ENCODE measurements at regions not wholly inside any gene's neighbourhood (a gene's known extent, or its start where the extent isn't known, plus 50 kb on each side); places are given as distances from the start of the nearest gene placed in this dataset.

DNA sequence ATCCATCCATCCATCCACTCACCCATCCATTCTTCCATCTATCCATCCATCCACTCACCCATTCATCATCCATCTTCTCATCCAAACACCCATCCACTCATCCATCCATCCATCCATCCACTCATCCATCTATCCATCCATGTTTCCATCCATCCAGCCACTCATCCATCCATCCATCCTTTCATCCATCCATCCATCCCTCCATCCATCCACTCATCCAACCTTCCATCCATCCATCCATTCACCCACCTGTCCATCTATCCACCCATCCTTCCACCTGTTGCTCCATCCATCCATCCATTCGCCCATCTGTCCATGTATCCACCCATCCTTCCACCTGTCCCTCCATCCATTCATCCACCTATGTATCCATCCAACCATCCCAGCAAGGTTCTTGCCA is 378.4 kb upstream of the PFKP start:
- no peak for DNase-seq

DNA sequence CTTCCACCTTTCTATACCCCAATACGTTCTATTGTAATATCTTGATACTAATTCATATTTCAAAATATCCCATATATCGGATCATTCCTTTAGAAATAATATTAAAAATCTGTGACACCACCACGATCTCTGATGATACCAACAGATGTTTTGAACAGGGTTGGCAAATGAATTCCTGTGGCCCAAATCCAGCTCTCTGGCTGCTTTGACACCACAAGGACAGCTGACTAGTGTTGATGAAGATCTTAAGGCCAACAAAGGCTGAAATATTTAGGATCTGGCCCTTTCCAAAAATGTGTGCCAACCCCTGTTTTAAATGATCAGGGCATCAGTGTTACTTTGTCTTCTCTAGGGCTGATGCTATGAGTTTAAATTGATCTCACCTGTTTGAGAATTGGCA is 380.7 kb upstream of the PFKP start:
- DNase-seq, result no peak

DNA sequence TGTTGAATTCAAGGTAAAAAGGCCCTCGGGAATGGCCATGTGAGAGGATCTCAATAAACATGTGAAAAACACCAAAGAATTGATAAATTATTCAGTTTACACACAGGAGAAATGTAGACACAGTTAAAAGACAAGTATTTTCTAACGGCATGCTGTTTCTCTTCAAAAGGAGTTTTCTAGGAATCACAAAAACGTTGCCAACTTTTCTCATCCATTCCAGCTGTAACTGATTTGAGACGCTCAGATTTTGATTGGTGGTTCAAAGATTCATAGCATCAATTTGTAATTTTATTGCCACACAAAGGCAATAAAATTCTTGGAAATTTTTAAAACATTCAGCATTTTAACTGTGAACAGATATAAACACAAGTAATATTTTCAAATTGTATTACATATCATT is 384.9 kb upstream of the PFKP start:
- DNase-seq, result no peak

DNA sequence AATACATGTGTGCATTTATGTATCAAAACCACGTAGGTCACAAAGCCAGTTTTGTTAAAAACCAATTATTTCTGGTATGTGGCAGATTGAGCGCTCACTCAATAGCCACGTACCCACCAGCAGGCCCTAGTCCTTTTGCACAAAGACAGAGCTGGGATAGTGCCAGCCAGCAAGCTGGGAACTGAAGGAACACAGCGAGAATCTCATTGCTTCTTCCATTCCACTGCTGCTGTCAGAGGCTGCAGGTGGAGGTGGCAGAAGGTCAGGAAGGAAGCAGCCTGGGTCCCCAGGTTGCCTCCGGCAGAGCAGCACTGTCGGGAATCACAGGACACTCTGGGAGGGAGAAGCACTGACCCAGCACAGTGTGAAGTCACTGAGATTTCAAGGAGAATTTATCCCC is 385.5 kb upstream of the PFKP start:
- no peak for DNase-seq

DNA sequence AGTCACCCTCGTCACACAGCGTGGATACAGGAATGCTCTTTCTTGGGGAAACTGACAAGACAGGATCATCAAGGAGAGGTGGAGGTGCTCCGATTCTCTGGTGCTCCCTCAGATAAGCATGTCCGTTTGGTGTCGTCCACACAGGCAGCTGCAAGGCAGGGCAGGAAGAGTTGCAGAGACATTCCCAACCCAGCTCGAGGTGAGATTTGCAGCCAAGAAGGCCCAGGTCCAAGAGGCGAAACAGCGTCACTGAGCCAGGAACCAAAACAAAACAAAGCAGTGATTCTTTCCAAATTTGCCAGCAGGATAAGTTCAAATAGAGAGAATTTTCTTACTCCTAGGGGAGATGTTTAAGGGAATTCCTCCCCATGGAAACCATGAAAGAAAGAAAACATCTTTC is 386.5 kb upstream of the PFKP start:
- no peak for DNase-seq

DNA sequence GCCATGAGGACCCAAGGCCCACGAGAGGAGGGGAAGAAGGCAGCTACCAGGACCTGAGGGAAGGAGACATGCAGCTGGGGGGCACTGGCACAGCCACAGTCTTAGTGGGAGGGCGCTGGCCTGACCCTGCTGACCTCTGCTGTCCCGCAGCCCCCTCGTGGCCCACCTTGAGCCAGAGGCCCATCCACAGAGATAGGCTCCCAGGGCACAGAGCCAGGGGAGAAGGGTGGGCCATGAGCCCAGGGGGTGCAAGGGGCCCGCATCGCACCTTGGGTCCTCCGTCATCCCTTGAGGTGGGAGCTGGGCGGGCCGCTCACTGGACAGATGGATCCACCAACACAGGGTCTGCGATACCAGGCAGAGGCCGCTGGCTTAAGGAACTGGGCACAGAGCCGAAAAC is 387.7 kb upstream of the PFKP start:
- DNase-seq, result no peak

GRCh38 chr10:2676455-2676854 is 390.9 kb upstream of the PFKP start:
- no peak for DNase-seq

DNA sequence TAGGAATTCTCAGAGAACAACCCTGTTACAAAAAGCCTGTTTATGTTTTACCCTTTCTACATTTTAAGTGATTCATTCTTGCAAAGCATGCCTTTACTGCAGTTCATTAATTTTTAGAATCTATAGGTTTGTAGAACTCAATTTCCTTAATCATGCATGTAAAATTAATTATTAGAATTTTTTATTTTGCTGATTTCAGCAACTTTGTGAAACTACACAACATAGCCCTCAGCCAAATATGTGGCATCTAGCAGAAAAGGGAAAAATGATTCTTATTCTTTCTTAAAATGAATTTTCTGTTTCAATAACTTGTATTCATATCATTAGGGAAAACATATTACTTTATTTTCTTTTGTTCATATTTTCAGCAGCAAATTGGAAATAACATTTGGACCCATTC is 392.9 kb upstream of the PFKP start:
- DNase-seq, result no peak

DNA sequence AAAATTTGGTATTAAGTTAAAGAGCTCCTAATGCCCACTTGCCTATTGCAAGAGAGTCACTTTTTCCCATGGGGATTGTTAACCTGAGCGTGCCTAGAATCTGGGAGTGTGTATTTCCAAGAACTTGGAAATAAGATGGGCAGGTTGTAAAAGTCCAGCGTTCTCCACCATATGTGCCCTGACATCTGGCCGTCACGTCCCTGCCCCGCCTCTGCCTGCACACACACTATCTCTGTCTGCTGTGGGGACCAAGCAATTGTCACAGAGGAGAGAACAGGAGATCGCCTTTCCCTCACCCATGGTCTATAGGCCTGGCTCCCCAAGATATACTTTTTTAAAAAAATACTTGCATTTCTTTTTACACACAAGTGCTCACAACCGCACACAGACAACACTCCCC is 396.5 kb upstream of the PFKP start:
- DNase-seq, result no peak

DNA sequence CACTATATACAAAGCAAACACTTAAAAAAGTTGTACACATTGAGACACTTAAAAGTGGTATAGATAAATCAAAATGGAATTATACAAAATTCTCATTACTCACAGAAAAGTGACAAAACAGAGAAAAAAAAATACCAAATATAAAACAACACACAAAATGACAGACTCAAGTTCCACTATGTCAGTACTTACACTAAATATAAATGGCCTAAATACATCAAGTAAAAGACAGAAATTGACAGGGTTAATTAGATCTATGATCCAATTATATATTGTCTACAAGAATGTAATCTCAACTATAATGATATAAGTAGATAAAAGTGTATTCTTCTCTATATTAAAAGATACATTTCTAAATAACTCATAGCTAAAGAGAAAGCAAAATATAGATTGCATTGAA is 401.6 kb upstream of the PFKP start:
- no peak for DNase-seq

DNA sequence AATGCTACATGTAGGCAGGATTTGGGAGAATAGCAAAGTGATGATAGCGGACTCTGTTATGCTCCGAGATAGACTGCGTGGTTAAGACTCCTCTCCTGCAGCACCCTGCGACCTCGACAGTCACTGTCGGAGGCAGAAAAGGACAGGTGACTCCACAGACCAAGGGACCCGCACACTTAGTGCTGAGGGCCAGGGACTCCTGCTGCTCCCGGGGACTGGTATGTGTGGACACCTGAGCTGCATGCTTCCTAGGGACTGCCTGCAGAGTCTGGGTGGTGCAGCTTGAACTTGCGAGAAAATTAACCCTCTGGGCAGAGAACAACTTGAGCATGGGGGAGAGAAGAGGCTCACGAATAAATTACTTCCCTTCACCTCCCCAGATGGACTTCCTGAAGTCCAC is 407.1 kb upstream of the PFKP start:
- no peak for DNase-seq

- DNase-seq, result no peak
Observed at GRCh38 chr10:2659660-2660209, 407.6 kb upstream of the PFKP start.

DNA sequence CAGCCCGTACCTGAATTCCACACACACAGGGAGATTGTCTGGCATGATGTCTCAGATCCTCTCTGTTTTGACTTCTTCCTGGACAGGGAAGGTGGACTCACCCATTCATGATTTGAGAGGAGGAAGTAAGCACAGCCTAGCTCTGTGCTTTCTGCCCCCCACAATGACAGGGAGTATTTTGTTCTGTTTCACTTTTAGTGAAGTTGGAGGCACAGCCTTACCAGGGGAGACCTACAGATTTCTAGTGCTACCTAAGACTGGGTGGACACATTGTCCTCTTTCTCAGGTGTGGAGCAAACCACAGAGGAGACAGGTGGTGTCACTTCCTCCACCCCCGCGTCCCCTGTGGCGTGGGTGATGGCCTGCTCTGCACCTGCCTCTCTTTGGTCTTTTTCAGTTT is 408.6 kb upstream of the PFKP start:
- DNase-seq, result no peak

DNA sequence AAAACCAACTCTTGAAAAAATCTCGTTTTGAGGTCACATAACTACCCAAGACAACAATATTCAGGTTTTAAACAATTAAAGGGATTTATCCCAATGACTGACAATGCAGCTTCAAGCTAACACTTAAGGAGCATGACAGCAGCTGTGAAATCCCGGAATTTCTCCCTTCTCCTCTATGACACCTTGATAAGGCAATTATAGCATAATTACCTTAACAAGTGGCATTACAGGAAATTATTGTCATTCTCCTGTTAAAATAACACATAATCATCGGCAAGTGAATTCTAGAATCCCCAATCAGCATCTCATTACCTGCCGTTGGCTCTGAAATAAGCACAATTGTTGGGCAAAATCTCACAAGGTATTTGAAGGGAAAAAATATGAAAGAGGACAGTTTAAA is 417.0 kb upstream of the PFKP start:
- DNase-seq, result no peak

DNA sequence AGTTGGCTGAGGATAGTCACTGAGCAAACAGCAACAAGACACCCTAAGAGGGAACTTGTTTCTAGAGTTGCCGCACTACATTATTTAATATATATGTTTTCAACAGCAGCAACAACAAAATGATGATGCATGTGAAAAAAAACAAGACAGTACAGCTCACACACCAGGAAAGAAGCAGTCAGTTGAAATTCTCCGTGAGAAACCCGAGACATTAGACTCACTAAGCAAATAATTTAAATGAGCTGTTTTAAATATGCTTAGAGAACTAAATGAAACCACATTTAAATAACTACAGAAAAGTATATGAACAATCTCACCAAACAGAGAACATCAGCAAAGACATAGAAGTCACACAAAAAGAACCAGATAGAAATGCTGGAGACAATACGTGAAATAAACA is 426.3 kb upstream of the PFKP start:
- no peak for DNase-seq

DNA sequence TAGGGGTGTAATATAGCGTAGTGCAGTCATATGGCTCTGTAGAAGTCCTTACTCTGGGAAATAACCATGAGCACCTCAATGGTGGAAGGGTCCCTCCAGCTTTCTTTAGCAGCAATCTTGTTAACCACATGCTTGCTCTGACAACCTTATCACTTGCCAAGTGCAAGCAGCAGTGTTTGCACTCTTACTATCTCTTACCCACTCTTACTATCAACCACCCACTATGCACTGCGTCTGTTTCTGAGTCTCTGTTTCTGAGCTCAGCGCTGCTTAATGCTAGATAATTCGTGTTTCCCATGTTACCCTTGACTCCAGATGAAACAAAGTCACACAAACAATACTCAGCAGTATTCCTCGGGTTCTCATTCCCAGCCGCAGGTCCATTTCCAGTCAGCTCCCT is 433.7 kb upstream of the PFKP start:
- no peak for DNase-seq

DNA sequence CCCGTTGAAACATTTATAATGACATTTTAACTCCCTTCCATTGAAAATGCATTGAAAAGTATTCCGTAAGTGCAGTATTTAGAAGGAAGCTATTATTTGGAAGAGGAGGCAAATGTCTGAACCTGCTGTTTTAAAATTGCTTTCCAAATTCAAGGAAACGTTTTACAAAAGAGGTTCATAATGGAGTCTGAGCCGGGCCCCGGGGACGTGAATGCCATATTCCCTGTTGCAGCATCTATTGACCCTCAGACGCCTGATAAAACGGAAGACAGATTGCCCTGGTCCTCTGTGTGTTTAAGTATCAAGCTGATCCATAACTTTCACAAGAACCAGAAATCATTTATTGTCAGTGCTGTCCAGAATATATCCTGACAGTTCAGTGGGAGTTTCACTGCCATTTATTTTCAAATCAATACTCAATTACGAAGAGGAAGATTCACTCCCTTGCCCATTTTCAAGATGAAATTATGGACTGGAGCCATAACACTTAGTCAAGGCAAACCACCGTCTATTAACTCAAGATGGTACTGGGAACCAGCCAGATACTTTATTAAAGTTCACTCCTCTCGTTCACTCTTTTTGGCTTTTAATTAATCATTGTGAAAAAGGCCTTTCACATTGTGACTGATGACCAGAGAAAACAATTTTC is 435.7 kb upstream of the PFKP start:
- DNase-seq, result no peak

DNA sequence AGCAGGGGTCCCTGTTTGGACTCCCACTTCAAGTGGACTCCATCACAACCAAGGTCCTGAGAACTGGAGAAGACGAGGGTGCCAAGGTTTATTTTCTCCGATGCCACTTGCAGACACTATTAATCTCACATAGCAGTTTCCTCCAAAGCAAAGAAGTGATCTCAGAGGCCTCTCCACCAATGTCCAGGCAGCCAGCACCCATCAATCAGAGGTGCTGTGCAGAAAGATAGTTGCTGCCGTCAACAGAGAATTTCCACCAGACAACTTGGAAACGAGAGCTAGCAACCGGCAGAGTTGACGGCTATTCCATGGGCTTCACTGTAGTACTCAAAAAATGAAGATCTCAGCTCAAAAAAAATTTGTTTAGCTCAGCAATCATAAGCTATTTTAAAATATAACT is 438.6 kb upstream of the PFKP start:
- no peak for DNase-seq

GRCh38 chr10:2627969-2628368 is 439.4 kb upstream of the PFKP start:
- DNase-seq, result no peak

DNA sequence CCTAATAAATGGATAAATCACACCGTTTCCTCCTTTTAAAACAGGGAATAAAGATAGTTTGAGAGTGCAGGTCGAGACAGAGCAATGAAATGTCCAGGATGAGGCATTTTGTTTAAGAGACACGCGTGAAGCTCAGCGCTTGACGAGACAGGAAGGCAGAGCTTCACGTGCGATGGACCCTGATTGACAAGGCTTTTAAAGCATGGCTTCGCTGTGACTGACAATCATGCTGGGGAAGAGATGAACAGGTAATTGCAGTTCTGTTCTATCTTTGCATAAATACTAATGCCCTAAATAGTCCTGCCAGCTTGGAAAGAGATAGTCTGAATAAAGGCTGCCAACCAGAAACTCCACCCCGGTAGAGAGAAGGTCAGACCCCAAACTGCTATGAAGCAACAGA is 442.3 kb upstream of the PFKP start:
- no peak for DNase-seq

- DNase-seq, result no peak
Observed at GRCh38 chr10:2623675-2624274, 443.6 kb upstream of the PFKP start.

DNA sequence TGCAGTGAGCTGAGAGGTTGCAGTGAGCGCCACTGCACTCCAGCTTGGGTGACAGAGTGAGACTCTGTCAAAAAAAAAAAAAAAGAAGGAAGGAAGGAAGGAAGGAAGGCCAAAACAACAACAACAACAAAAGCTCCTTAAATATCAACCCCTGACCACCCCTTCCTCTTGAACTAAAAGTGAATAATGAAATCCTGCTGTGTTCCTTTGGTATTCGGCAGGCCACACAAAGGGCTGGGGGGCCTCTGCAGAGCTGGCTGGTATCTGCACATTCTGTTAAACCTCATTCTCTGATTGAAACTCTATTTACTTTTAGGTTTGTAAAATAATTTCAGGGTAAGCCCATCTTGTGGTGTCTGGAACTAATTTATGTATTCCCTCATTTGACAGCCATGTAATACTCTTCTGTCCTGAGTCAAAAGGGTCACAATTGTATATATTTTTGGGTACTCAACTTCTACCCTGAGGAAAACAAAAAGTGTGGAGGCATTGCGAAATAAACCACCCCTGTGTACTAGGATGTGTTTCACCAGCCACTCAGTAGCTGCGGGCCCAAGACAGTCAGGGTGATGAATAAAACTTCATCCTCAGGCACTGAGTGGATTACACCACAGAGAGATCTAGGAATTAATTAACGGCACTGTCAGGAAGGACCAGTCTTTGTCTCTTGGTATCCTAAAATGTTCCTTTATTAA is 446.4 kb upstream of the PFKP start:
- no peak for DNase-seq

GRCh38 chr10:2619916-2620315 is 447.4 kb upstream of the PFKP start:
- DNase-seq, result no peak

DNA sequence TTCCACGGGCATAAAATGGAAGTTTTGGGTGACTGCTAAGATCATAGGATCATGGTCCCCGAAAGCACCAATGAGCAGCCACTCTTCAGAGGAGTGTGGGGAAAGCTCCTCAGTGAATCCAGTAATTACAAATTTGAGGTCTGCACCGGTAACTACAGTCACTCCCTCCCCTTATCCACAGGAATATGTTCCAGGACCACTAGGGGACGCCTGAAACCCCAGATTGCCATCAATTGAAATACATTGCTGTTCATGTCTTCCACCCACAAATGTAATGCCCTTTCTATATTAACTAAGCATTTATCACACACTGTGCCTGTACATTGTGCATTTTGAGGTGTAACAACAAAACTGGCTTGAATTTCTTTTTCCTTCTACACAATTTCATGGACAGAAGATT is 447.9 kb upstream of the PFKP start:
- DNase-seq, result peak; percentile 27

GRCh38 chr10:2618690-2619089 is 448.7 kb upstream of the PFKP start:
- DNase-seq, result peak; percentile 23

Measured in NCI-H345 (cell line).